NCI-H446 (cell line): ENCODE measurements at regions not wholly inside any gene's neighbourhood (a gene's known extent, or its start where the extent isn't known, plus 50 kb on each side); places are given as distances from the start of the nearest gene placed in this dataset.

Source experiments
- DNase-seq, 2 experiments: peaks; one replicate each; lab custom pipeline; 2025; lab: John Stamatoyannopoulos, UW

- DNase-seq = no peak
These were observed 89.2 kb downstream of the KCNRG start for GRCh38 chr13:50104493-50104892.

- DNase-seq = no peak
These were observed 91.3 kb downstream of the KCNRG start for GRCh38 chr13:50106559-50106958.

GRCh38 chr13:50107205-50107604, 92.0 kb downstream of the KCNRG start:
- DNase-seq = no peak

GRCh38 chr13:50114961-50115360, 99.7 kb downstream of the KCNRG start:
- DNase-seq = no peak

- DNase-seq = no peak
These were observed 100.5 kb downstream of the KCNRG start for GRCh38 chr13:50115695-50116094.

GRCh38 chr13:50116430-50116973, 101.3 kb downstream of the KCNRG start:
- no peak for DNase-seq

GRCh38 chr13:50119591-50119990, 104.3 kb downstream of the KCNRG start:
- DNase-seq = peak in 1 of 2 experiments; percentile 38

- no peak for DNase-seq
These were observed 107.2 kb downstream of the KCNRG start for GRCh38 chr13:50122455-50122854.

- DNase-seq = no peak
These were observed 107.8 kb downstream of the KCNRG start for GRCh38 chr13:50123002-50123401.

GRCh38 chr13:50123515-50123861, 108.2 kb downstream of the KCNRG start:
- no peak for DNase-seq

- peak in 1 of 2 experiments; percentile 81 for DNase-seq
These were observed 108.8 kb downstream of the KCNRG start for GRCh38 chr13:50123862-50124535.

- DNase-seq = peak in 1 of 2 experiments; percentile 90
These were observed 109.5 kb downstream of the KCNRG start for GRCh38 chr13:50124536-50125303.

- peak in 1 of 2 experiments; percentile 69 for DNase-seq
These were observed 110.0 kb downstream of the KCNRG start for GRCh38 chr13:50125304-50125553.

GRCh38 chr13:50125554-50126262, 110.5 kb downstream of the KCNRG start:
- DNase-seq = peak; percentile 69 to 89

- no peak for DNase-seq
These were observed 111.2 kb downstream of the KCNRG start for GRCh38 chr13:50126263-50126992.

- DNase-seq = no peak
These were observed 111.9 kb downstream of the KCNRG start for GRCh38 chr13:50126993-50127725.

- no peak for DNase-seq
These were observed 112.6 kb downstream of the KCNRG start for GRCh38 chr13:50127726-50128291.

GRCh38 chr13:50128428-50128931, 113.2 kb downstream of the KCNRG start:
- no peak for DNase-seq

- no peak for DNase-seq
These were observed 113.9 kb downstream of the KCNRG start for GRCh38 chr13:50129081-50129705.

GRCh38 chr13:50129706-50130122, 114.5 kb downstream of the KCNRG start:
- no peak for DNase-seq
